Osteocyte (in vitro differentiated cells): ENCODE measurements at regions not wholly inside any gene's neighbourhood (a gene's known extent, or its start where the extent isn't known, plus 50 kb on each side); places are given as distances from the start of the nearest gene placed in this dataset.

Experiments used
- DNase-seq: peaks from one replicate; pipeline ENCODE4 v3.0.0; 2021; ENCODE audit warnings: mixed read lengths; ENCODE audit not compliant: unreplicated experiment; ENCODE audit errors: extremely low spot score
- H3K27ac Mint-ChIP-seq: one replicate; pipeline ENCODE4 v1.8.0; 2021; ENCODE audit warnings: mild to moderate bottlenecking, mixed read lengths; ENCODE audit not compliant: unreplicated experiment
- H3K27me3 Mint-ChIP-seq: one replicate; pipeline ENCODE4 v1.8.0; 2021; ENCODE audit warnings: mixed read lengths; ENCODE audit not compliant: unreplicated experiment
- H3K36me3 Mint-ChIP-seq: one replicate; pipeline ENCODE4 v1.8.0; 2021; ENCODE audit warnings: mixed read lengths; ENCODE audit not compliant: unreplicated experiment
- H3K4me1 Mint-ChIP-seq: one replicate; pipeline ENCODE4 v1.8.0; 2021; ENCODE audit warnings: mixed read lengths; ENCODE audit not compliant: unreplicated experiment
- H3K4me3 Mint-ChIP-seq: one replicate; pipeline ENCODE4 v1.8.0; 2021; ENCODE audit warnings: mild to moderate bottlenecking, moderate library complexity, mixed read lengths; ENCODE audit not compliant: unreplicated experiment
- H3K9me3 Mint-ChIP-seq: one replicate; pipeline ENCODE4 v1.8.0; 2021; ENCODE audit warnings: mixed read lengths; ENCODE audit not compliant: unreplicated experiment
- CTCF ChIP-seq: fragments of 200-600 bp; sonication (generic); IDR thresholded peaks from 2 replicates; pipeline ENCODE4 v1.5.0; 2021; ENCODE audit warnings: antibody characterized with exemption, mild to moderate bottlenecking, moderate library complexity

- Mint-ChIP-seq H3K9me3 (no peaks in the 10 kb centered on the region), H3K4me1 (no peaks in the 10 kb centered on the region), H3K36me3 (no peaks in the 10 kb centered on the region), H3K27me3 (peaks cover 46% of the 10 kb centered on the region), H3K27ac (no peak overlapping the region), H3K4me3 (no peak overlapping the region)
- no peak for DNase-seq
- no peak for TF ChIP-seq CTCF
These were observed 136.3 kb downstream of the OLIG3 start for GRCh38 chr6:137357948-137358266.

- Mint-ChIP-seq H3K36me3 (no peaks in the 10 kb centered on the region), H3K27me3 (peaks cover 43% of the 10 kb centered on the region), H3K9me3 (no peaks in the 10 kb centered on the region), H3K4me3 (no peak overlapping the region), H3K27ac (no peak overlapping the region), H3K4me1 (no peaks in the 10 kb centered on the region)
- TF ChIP-seq CTCF = no peak
- DNase-seq = no peak
These were observed 136.8 kb downstream of the OLIG3 start for GRCh38 chr6:137357263-137357947.

- no peak for TF ChIP-seq CTCF
- Mint-ChIP-seq H3K36me3 (no peaks in the 10 kb centered on the region), H3K9me3 (no peaks in the 10 kb centered on the region), H3K4me3 (no peak overlapping the region), H3K27me3 (peaks cover 55% of the 10 kb centered on the region), H3K4me1 (no peaks in the 10 kb centered on the region), H3K27ac (no peak overlapping the region)
- no peak for DNase-seq
These were observed 134.7 kb upstream of the IFNGR1 start for GRCh38 chr6:137353842-137354397.

GRCh38 chr6:137353346-137353745 is 134.2 kb upstream of the IFNGR1 start:
- no peaks in the 10 kb centered on the region for H3K9me3 Mint-ChIP-seq
- TF ChIP-seq CTCF = no peak
- no peak overlapping the region for H3K4me3 Mint-ChIP-seq
- H3K27ac Mint-ChIP-seq = no peak overlapping the region
- no peaks in the 10 kb centered on the region for H3K4me1 Mint-ChIP-seq
- DNase-seq = no peak
- peaks cover 50% of the 10 kb centered on the region for H3K27me3 Mint-ChIP-seq
- H3K36me3 Mint-ChIP-seq = no peaks in the 10 kb centered on the region

GRCh38 chr6:137352859-137353258 is 133.7 kb upstream of the IFNGR1 start:
- Mint-ChIP-seq H3K4me1 (no peaks in the 10 kb centered on the region), H3K27ac (no peak overlapping the region), H3K27me3 (peaks cover 46% of the 10 kb centered on the region), H3K4me3 (no peak overlapping the region), H3K9me3 (no peaks in the 10 kb centered on the region), H3K36me3 (no peaks in the 10 kb centered on the region)
- no peak for TF ChIP-seq CTCF
- DNase-seq = no peak
